ENCODE measurements at regions not wholly inside any gene's neighbourhood (a gene's known extent, or its start where the extent isn't known, plus 50 kb on each side); places are given as distances from the start of the nearest gene placed in this dataset.

DNA sequence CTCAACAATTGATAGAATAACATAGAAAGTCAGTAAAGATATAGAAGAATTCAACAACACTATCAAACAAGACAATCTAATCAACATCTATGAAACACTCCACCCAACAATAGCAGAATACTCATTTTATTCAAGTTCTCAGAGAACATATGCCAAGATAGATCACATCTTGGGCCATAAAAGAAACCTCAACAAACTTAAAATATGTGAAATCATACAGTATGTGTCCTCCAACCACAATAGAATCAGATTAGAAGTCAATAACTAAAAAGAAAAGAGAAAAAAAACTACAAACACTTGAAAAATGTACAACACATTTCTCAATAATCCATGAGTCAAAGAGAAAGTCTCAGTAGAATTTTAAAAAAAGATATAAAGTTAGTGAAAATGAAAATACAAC, 78.6 kb upstream of the LDB2 start:
- TF ChIP-seq CTCF (conservative IDR thresholded peaks at IDR 0.05) (no peak), EZH2 (IDR thresholded peaks at IDR 0.05; ENCODE audit: low read depth) (no peak)
